ENCODE measurements at regions not wholly inside any gene's neighbourhood (a gene's known extent, or its start where the extent isn't known, plus 50 kb on each side); places are given as distances from the start of the nearest gene placed in this dataset.

DNA sequence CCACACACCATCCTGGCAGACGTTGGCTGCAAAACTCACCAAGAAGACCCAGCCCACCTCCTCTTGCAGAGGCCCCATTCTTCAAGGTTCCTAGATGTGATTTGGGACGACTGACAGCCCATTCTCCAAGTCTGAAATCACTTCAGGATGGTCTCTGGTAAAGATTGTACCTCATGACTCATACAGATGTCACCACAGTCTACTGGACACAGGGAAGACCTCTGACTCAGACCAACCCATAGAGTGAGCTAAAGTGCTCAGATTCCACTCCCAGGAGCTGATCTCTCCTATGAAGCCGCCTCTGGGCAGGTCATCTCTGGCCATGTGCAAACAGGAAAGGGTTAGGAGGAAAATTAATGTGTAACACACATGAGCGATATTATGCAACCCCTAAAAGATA, 102.4 kb upstream of the VWC2 start:
- no peak overlapping the region for H3K4me2 ChIP-seq (ENCODE audit: low read length)
- H3K4me1 ChIP-seq = no peaks in the 10 kb centered on the region
- H2AFZ ChIP-seq = no peak overlapping the region
- H3K27ac ChIP-seq = no peak overlapping the region
- H3K36me3 ChIP-seq (ENCODE audit: control insufficient read depth, insufficient read depth, low read length) = no peaks in the 10 kb centered on the region
- no peaks in the 10 kb centered on the region for H3K9me3 ChIP-seq (ENCODE audit: control insufficient read depth, low read length)
- H3K9ac ChIP-seq = no peak overlapping the region
- no peak for TF ChIP-seq CTCF (IDR thresholded peaks at IDR 0.05)
- H3K4me3 ChIP-seq (ENCODE audit: low read depth, low read length) = no peak overlapping the region
- no peaks in the 10 kb centered on the region for H3K27me3 ChIP-seq (ENCODE audit: control insufficient read depth, insufficient read depth, low read length)
- H3K79me2 ChIP-seq = no peaks in the 10 kb centered on the region

GRCh38 chr7:49692516-49692915, 80.9 kb upstream of the VWC2 start:
- no peak overlapping the region for H2AFZ ChIP-seq
- H3K79me2 ChIP-seq = no peaks in the 10 kb centered on the region
- H3K9me3 ChIP-seq (ENCODE audit: control insufficient read depth, low read length) = no peaks in the 10 kb centered on the region
- no peaks in the 10 kb centered on the region for H3K36me3 ChIP-seq (ENCODE audit: control insufficient read depth, insufficient read depth, low read length)
- no peak overlapping the region for H3K9ac ChIP-seq
- H3K27me3 ChIP-seq (ENCODE audit: control insufficient read depth, insufficient read depth, low read length) = no peaks in the 10 kb centered on the region
- H3K4me1 ChIP-seq = no peaks in the 10 kb centered on the region
- H3K27ac ChIP-seq = no peak overlapping the region
- no peak for TF ChIP-seq CTCF (IDR thresholded peaks at IDR 0.05)
- no peak overlapping the region for H3K4me2 ChIP-seq (ENCODE audit: low read length)
- no peak overlapping the region for H3K4me3 ChIP-seq (ENCODE audit: low read depth, low read length)

DNA sequence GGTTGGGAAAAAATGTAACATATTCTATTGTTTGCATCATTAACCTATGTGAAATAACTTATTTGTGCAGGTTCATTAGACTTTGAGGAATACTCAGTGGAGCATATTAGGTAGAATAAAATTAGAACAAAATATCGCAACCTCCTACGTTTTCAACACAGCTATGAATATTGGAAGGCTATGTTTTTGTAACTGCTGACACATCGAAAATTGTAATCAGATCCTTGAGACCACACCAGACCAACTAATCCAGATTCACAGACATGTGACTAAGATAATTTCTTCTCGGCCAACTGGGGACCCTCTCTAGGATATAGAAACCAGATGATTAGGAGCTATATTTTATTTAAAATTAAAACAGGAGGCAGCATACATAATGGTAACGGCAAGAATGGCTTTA, 77.5 kb upstream of the VWC2 start:
- no peak overlapping the region for H3K9ac ChIP-seq
- no peak for TF ChIP-seq CTCF (IDR thresholded peaks at IDR 0.05)
- H3K9me3 ChIP-seq (ENCODE audit: control insufficient read depth, low read length) = no peaks in the 10 kb centered on the region

DNA sequence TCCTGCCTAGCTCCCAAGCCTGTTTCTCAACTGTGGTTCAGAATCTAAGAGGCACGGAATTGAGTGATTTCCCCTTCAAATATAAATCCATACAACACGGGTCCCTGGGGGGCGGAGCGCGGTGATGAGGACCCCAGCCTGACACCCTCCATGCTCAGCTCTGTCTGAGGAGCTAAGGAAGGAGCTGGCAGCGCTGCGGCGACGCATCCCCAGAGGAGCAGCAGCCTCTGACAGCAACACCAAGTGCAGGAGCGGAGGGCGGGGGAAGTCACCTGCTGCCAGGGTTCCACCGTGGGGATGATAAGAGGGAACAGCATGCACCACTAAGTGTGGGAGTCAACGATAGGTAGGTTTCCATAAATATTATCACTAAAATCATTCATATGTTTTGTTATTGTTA, 72.6 kb upstream of the VWC2 start:
- no peak overlapping the region for H3K4me2 ChIP-seq (ENCODE audit: low read length)
- no peak overlapping the region for H3K27ac ChIP-seq
- no peaks in the 10 kb centered on the region for H3K27me3 ChIP-seq (ENCODE audit: control insufficient read depth, insufficient read depth, low read length)
- H3K9ac ChIP-seq = no peak overlapping the region
- H3K4me3 ChIP-seq (ENCODE audit: low read depth, low read length) = no peak overlapping the region
- H2AFZ ChIP-seq = no peak overlapping the region
- no peaks in the 10 kb centered on the region for H3K36me3 ChIP-seq (ENCODE audit: control insufficient read depth, insufficient read depth, low read length)
- no peaks in the 10 kb centered on the region for H3K9me3 ChIP-seq (ENCODE audit: control insufficient read depth, low read length)
- H3K4me1 ChIP-seq = no peaks in the 10 kb centered on the region
- H3K79me2 ChIP-seq = no peaks in the 10 kb centered on the region
- TF ChIP-seq CTCF (IDR thresholded peaks at IDR 0.05) = no peak

More for the DNA sequence above, 77.5 kb upstream of the VWC2 start:
- Histone ChIP-seq H3K36me3 (ENCODE audit: control insufficient read depth, insufficient read depth, low read length) (no peaks in the 10 kb centered on the region), H3K27ac (no peak overlapping the region), H2AFZ (no peak overlapping the region), H3K27me3 (ENCODE audit: control insufficient read depth, insufficient read depth, low read length) (no peaks in the 10 kb centered on the region), H3K4me3 (ENCODE audit: low read depth, low read length) (no peak overlapping the region), H3K79me2 (no peaks in the 10 kb centered on the region), H3K4me1 (no peaks in the 10 kb centered on the region), H3K4me2 (ENCODE audit: low read length) (no peak overlapping the region)

DNA sequence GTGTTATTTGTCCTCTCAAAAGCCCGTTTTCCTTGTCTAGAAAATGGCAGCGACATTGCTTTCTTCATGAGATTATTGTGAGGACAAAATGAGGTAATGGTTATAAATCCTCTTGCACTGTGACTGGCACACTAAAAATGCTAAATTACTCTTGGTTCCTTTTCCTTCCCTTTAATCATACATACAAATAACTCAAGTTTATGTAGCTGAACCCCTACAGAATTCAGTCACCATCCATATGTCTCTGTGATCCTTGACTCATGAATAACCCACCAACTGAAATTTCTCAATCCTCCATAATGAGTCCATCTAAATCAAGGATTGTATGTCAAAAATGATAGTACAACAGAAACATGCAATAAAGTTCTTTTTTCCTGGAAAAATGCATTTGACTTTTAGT, 71.3 kb upstream of the VWC2 start:
- Histone ChIP-seq H3K4me1 (no peaks in the 10 kb centered on the region), H3K9me3 (ENCODE audit: control insufficient read depth, low read length) (no peaks in the 10 kb centered on the region), H3K36me3 (ENCODE audit: control insufficient read depth, insufficient read depth, low read length) (no peaks in the 10 kb centered on the region), H3K4me2 (ENCODE audit: low read length) (no peak overlapping the region), H3K27ac (no peak overlapping the region), H3K9ac (no peak overlapping the region), H3K79me2 (no peaks in the 10 kb centered on the region), H2AFZ (no peak overlapping the region), H3K27me3 (ENCODE audit: control insufficient read depth, insufficient read depth, low read length) (no peaks in the 10 kb centered on the region), H3K4me3 (ENCODE audit: low read depth, low read length) (no peak overlapping the region)
- no peak for TF ChIP-seq CTCF (IDR thresholded peaks at IDR 0.05)
